Left ventricle myocardium inferior (tissue), 1 donor: ENCODE measurements at regions not wholly inside any gene's neighbourhood (a gene's known extent, or its start where the extent isn't known, plus 50 kb on each side); places are given as distances from the start of the nearest gene placed in this dataset.

Experiments used
- DNase-seq: peaks from one replicate; pipeline ENCODE4 v3.0.0-alpha.2; 2020
- H3K27ac ChIP-seq: fragments of 200-600 bp; replicated peaks from 2 replicates; pipeline ENCODE4 v1.8.0; 2021
- H3K27me3 ChIP-seq: fragments of 200-600 bp; 2 replicates; pipeline ENCODE4 v1.8.0; 2021; ENCODE audit warnings: low read depth
- H3K36me3 ChIP-seq: fragments of 200-600 bp; 2 replicates; pipeline ENCODE4 v1.8.0; 2021
- H3K4me1 ChIP-seq: fragments of 200-600 bp; 2 replicates; pipeline ENCODE4 v1.8.0; 2021
- H3K4me3 ChIP-seq: fragments of 200-600 bp; 2 replicates; pipeline ENCODE4 v1.8.0; 2021; ENCODE audit warnings: mild to moderate bottlenecking, moderate library complexity
- H3K9me3 ChIP-seq: fragments of 200-600 bp; replicated peaks from 2 replicates; pipeline ENCODE4 v1.8.0; 2021
- intact Hi-C: fragments of 100-400 bp; cut with micrococcal nuclease; formaldehyde crosslinking; loops from one replicate; pipeline ENCODE4 v1.11.0; 2022
- TF ChIP-seq, protein P1 (sequence below): fragments of 200-600 bp; IDR thresholded peaks from 2 replicates; pipeline ENCODE4 v1.8.0; 2021; ENCODE audit warnings: antibody characterized with exemption, mild to moderate bottlenecking, borderline replicate concordance
- donor health status: DM: no; HTN: yes; CAD: no; lungs with severe emphysema.

DNA sequence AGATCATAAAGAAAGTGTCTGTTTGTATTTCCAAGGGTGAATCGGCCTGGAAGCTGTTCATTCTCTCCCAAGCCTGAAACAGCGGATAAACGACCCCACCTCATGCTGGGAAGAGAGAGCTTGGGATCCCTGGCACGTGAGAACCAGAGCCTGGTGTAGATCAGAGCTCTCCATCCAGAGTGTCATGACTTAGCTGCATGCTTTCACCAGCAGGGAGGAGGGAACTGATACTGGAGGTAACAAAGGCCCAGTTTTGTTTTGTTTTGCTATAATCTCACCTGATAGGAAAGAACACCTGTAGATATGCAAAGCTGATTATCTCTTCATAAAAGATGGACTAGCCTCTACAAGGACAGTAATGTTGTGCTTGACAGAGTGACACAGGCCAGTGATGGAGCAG, 236.6 kb downstream of the POM121L12 start:
- H3K9me3 ChIP-seq: no peaks in the 10 kb centered on the region
- no peaks in the 10 kb centered on the region for H3K4me1 ChIP-seq
- TF ChIP-seq, protein P1, sequence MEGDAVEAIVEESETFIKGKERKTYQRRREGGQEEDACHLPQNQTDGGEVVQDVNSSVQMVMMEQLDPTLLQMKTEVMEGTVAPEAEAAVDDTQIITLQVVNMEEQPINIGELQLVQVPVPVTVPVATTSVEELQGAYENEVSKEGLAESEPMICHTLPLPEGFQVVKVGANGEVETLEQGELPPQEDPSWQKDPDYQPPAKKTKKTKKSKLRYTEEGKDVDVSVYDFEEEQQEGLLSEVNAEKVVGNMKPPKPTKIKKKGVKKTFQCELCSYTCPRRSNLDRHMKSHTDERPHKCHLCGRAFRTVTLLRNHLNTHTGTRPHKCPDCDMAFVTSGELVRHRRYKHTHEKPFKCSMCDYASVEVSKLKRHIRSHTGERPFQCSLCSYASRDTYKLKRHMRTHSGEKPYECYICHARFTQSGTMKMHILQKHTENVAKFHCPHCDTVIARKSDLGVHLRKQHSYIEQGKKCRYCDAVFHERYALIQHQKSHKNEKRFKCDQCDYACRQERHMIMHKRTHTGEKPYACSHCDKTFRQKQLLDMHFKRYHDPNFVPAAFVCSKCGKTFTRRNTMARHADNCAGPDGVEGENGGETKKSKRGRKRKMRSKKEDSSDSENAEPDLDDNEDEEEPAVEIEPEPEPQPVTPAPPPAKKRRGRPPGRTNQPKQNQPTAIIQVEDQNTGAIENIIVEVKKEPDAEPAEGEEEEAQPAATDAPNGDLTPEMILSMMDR: no peak
- DNase-seq: no peak
- no peak overlapping the region for H3K4me3 ChIP-seq
- intact Hi-C loops: no loop called here
- H3K36me3 ChIP-seq: no peaks in the 10 kb centered on the region
- no peak overlapping the region for H3K27ac ChIP-seq
- H3K27me3 ChIP-seq: no peaks in the 10 kb centered on the region

DNA sequence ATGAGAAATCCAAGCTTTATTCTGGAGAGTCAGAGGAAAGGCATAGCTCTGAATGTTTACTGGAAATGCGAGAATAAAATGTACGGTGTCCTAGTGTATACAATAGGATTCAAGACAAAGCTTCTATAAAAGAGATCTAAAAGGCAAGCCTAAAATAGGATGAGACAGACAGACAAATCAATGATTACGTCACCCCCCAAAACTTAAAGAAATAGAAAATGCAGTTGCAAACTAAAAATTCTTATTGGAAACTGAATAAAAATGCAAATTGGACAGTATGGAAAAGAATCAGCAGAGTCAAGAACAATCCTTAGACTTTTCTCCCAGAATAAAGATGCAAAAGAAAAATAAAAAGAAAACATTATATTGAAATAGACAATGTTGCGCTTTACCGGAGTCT, 245.9 kb downstream of the POM121L12 start:
- Histone ChIP-seq H3K4me3 (no peak overlapping the region), H3K9me3 (peaks cover 31% of the 10 kb centered on the region), H3K36me3 (no peaks in the 10 kb centered on the region), H3K27ac (no peak overlapping the region), H3K27me3 (no peaks in the 10 kb centered on the region), H3K4me1 (no peaks in the 10 kb centered on the region)
- DNase-seq: no peak
- TF ChIP-seq, protein P1: no peak
- intact Hi-C loops: no loop called here

DNA sequence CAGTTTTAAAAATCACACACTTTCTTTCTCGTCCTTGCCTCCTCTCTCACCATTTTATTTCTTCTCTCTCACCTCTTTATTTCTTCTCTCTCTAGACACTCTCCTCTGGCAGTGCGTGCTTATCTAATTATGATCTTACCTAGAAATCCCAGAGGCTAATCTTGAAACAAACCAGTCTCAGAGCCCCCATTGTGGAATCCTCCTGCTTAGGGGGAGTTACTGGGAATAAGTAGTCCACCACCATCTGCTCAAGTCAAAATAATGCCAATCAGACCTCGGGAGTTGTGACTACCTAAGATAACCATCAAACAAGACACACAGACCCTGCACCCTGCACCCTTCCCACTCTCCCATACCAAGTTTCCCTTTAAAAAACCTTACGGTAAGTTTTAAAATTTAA, 256.9 kb downstream of the POM121L12 start:
- Histone ChIP-seq H3K4me3 (no peak overlapping the region), H3K36me3 (no peaks in the 10 kb centered on the region), H3K9me3 (peaks cover 7% of the 10 kb centered on the region), H3K27me3 (no peaks in the 10 kb centered on the region), H3K4me1 (no peaks in the 10 kb centered on the region), H3K27ac (no peak overlapping the region)
- intact Hi-C loops: no loop called here
- TF ChIP-seq, protein P1: no peak
- DNase-seq: no peak

DNA sequence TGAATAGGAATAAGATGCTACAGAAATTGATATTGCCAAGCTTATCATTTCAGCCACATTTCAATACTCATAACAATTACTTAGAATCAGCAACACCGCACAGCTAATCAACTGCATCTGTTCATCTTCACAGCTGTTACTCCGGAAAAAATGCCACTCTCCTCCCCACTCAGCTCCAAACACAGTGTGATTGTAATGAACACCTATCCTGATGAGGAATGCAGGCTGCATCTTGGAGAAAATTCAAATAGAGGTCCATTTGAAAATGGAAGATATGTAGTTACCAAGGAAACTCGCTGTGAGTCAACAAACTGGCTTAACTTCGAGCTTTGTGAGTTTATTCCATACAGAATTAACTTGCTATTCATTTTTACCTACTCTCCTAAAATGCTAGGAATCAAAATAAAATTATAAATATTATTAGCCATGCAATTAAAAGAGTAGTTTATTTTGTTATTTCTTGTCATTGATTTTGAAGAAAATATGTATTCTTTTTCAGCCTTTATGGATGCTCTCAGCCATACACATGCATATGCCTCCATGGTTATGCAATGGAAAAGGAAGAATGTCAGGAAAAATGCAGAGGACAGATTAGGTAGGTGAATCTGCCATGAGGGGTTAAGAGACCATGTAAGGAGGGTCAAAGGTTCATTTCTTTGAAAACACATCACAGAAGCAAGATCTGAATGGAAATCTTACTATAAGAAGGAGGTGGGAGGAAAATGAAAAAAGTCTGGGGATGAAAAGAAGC, 267.2 kb downstream of the POM121L12 start:
- no peaks in the 10 kb centered on the region for H3K9me3 ChIP-seq
- H3K27ac ChIP-seq: no peak overlapping the region
- H3K27me3 ChIP-seq: no peaks in the 10 kb centered on the region
- no peaks in the 10 kb centered on the region for H3K4me1 ChIP-seq
- H3K36me3 ChIP-seq: no peaks in the 10 kb centered on the region
- no peak for DNase-seq
- no peak overlapping the region for H3K4me3 ChIP-seq
- TF ChIP-seq, protein P1: no peak
- intact Hi-C loops: no loop called here

DNA sequence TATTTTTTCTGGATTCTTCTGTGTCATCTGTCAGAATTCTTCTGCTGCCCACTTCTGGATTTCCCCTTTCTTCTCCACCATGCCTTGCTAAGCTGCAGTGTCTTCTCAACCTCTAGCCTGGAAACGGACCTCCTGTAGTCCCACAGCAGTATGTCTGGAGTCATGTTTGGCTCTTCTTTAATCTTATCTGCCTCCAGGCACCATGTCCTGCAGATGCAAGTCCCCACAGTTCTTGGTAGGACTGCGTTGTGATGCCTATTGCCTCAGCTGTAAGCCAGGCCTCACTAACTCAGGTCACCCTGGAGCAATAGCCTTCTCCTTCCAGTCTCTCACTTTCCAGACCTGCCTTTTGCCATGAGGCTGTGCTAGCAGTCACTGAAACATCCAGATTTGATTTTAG, 268.3 kb downstream of the POM121L12 start:
- TF ChIP-seq, protein P1: no peak
- H3K27me3 ChIP-seq: no peaks in the 10 kb centered on the region
- no peak for DNase-seq

More for the DNA sequence above, 268.3 kb downstream of the POM121L12 start:
- Histone ChIP-seq H3K4me3 (no peak overlapping the region), H3K9me3 (no peaks in the 10 kb centered on the region), H3K4me1 (no peaks in the 10 kb centered on the region), H3K27ac (no peak overlapping the region), H3K36me3 (no peaks in the 10 kb centered on the region)
- intact Hi-C loops: no loop called here
